Left ventricle myocardium inferior (tissue), 1 donor: ENCODE measurements at regions not wholly inside any gene's neighbourhood (a gene's known extent, or its start where the extent isn't known, plus 50 kb on each side); places are given as distances from the start of the nearest gene placed in this dataset.

Experiments
- DNase-seq: peaks from one replicate; pipeline ENCODE4 v3.0.0-alpha.2; 2020
- H3K27ac ChIP-seq: fragments of 200-600 bp; replicated peaks from 2 replicates; pipeline ENCODE4 v1.8.0; 2021
- H3K27me3 ChIP-seq: fragments of 200-600 bp; 2 replicates; pipeline ENCODE4 v1.8.0; 2021; ENCODE audit warnings: low read depth
- H3K36me3 ChIP-seq: fragments of 200-600 bp; 2 replicates; pipeline ENCODE4 v1.8.0; 2021
- H3K4me1 ChIP-seq: fragments of 200-600 bp; 2 replicates; pipeline ENCODE4 v1.8.0; 2021
- H3K4me3 ChIP-seq: fragments of 200-600 bp; 2 replicates; pipeline ENCODE4 v1.8.0; 2021; ENCODE audit warnings: mild to moderate bottlenecking, moderate library complexity
- H3K9me3 ChIP-seq: fragments of 200-600 bp; replicated peaks from 2 replicates; pipeline ENCODE4 v1.8.0; 2021
- CTCF ChIP-seq: fragments of 200-600 bp; IDR thresholded peaks from 2 replicates; pipeline ENCODE4 v1.8.0; 2021; ENCODE audit warnings: antibody characterized with exemption, mild to moderate bottlenecking, borderline replicate concordance
- intact Hi-C: fragments of 100-400 bp; cut with micrococcal nuclease; formaldehyde crosslinking; loops from one replicate; pipeline ENCODE4 v1.11.0; 2022
- donor health status: DM: no; HTN: yes; CAD: no; lungs with severe emphysema.

- Histone ChIP-seq H3K36me3 (no peaks in the 10 kb centered on the region), H3K27me3 (no peaks in the 10 kb centered on the region), H3K27ac (no peak overlapping the region), H3K4me1 (no peaks in the 10 kb centered on the region), H3K4me3 (no peak overlapping the region), H3K9me3 (no peaks in the 10 kb centered on the region)
- no peak for TF ChIP-seq CTCF
- intact Hi-C loops: no loop called here
- DNase-seq: no peak
Measured at GRCh38 chr4:170242471-170242870, 152.7 kb upstream of the AADAT start.

- H3K27ac ChIP-seq: no peak overlapping the region
- H3K9me3 ChIP-seq: no peaks in the 10 kb centered on the region
- no peak for DNase-seq
- no peaks in the 10 kb centered on the region for H3K4me1 ChIP-seq
- H3K4me3 ChIP-seq: no peak overlapping the region
- H3K36me3 ChIP-seq: no peaks in the 10 kb centered on the region
- TF ChIP-seq CTCF: no peak
- no peaks in the 10 kb centered on the region for H3K27me3 ChIP-seq
- intact Hi-C loops: no loop called here
Measured at GRCh38 chr4:170234800-170235199, 145.0 kb upstream of the AADAT start.

- no peak for DNase-seq
- Histone ChIP-seq H3K4me3 (no peak overlapping the region), H3K36me3 (no peaks in the 10 kb centered on the region), H3K27ac (no peak overlapping the region), H3K9me3 (no peaks in the 10 kb centered on the region), H3K27me3 (no peaks in the 10 kb centered on the region), H3K4me1 (no peaks in the 10 kb centered on the region)
- intact Hi-C loops: no loop called here
- no peak for TF ChIP-seq CTCF
Measured at GRCh38 chr4:170231377-170231776, 141.6 kb upstream of the AADAT start.

GRCh38 chr4:170230242-170230641, 140.5 kb upstream of the AADAT start:
- Histone ChIP-seq H3K9me3 (no peaks in the 10 kb centered on the region), H3K27me3 (no peaks in the 10 kb centered on the region), H3K4me1 (no peaks in the 10 kb centered on the region), H3K27ac (no peak overlapping the region), H3K36me3 (no peaks in the 10 kb centered on the region), H3K4me3 (no peak overlapping the region)
- no peak for TF ChIP-seq CTCF
- DNase-seq: no peak
- intact Hi-C loops: no loop called here

- DNase-seq: no peak
- no peak overlapping the region for H3K4me3 ChIP-seq
- H3K36me3 ChIP-seq: no peaks in the 10 kb centered on the region
- no peak for TF ChIP-seq CTCF
- H3K4me1 ChIP-seq: no peaks in the 10 kb centered on the region
- H3K9me3 ChIP-seq: no peaks in the 10 kb centered on the region
- no peak overlapping the region for H3K27ac ChIP-seq
- intact Hi-C loops: no loop called here
- no peaks in the 10 kb centered on the region for H3K27me3 ChIP-seq
Measured at GRCh38 chr4:170229006-170229405, 139.2 kb upstream of the AADAT start.

- H3K4me3 ChIP-seq: no peak overlapping the region
- H3K9me3 ChIP-seq: no peaks in the 10 kb centered on the region
- H3K36me3 ChIP-seq: no peaks in the 10 kb centered on the region
- no peak for DNase-seq
- H3K27me3 ChIP-seq: no peaks in the 10 kb centered on the region
- no peaks in the 10 kb centered on the region for H3K4me1 ChIP-seq
- no peak overlapping the region for H3K27ac ChIP-seq
- intact Hi-C loops: no loop called here
- no peak for TF ChIP-seq CTCF
Measured at GRCh38 chr4:170227928-170228327, 138.2 kb upstream of the AADAT start.
